HG03196 (cell line): ENCODE measurements at regions not wholly inside any gene's neighbourhood (a gene's known extent, or its start where the extent isn't known, plus 50 kb on each side); places are given as distances from the start of the nearest gene placed in this dataset.

Experiments
- ATAC-seq: cut with Tn5 transposase; IDR thresholded peaks from one replicate; pipeline ENCODE4 v1.9.1; 2021; ENCODE audit not compliant: unreplicated experiment

GRCh38 chr3:180332608-180333007 is 269.4 kb upstream of the TTC14 start:
- ATAC-seq: peak; percentile 37

DNA sequence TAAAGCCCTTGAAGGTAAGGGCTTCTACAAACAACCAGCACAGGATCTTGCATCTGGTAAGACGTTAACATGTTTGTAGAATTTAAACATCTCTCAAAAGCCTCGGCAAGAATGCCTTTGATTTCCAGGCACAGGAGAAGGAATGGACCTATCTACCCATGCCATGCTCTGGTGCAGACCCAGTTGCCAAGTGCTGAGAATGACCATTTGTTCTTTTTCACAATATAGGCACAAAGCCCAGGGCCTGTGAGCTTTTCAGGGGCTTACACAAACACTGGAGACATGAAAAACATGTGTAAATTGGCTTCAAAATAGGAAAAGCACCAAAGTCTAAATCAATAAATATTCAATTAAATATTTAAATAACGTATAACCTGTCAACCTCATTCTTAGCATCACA is 266.9 kb upstream of the TTC14 start:
- no peak for ATAC-seq

GRCh38 chr3:180340395-180340794 is 261.6 kb upstream of the TTC14 start:
- no peak for ATAC-seq

- no peak for ATAC-seq
Measured at GRCh38 chr3:180341516-180341915, 260.4 kb upstream of the TTC14 start.

DNA sequence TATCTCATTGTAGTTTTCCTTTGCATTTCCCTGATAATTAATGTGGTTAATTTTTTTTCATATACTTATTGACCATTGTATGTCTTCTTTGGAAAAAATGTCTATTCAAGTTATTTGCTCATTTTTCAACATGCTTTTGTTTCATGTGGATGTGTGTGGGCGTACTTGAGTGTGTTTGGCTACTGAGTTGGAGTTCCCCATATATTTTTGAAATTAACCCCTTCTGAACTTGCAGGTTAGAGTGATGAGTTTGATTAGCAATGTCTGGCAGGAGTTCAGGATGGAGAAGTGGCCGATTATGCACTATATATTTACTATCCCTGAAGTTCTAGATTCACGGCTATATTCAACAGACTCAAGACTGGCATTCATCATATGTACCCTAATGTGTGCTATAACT is 250.4 kb upstream of the TTC14 start:
- no peak for ATAC-seq

GRCh38 chr3:180352261-180352660 is 249.7 kb upstream of the TTC14 start:
- ATAC-seq: no peak

DNA sequence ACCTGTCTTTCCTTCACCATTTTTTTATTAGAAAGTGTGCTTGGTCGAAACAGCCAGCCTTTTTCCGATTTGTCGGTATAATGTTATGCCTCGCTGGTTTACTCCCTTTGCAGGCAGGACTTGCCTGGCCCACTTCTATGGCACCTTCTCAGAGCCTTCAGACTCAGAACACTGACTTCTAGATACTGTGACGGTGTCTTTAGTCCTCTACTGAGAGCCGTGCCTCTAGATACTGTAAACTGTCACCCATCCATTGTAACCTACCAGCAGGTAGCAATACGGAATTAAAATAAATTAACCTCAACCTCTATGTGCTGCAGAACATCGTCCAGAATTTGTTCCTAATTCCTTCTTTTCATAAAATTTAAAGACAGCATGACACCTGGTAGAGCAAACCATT is 247.7 kb upstream of the TTC14 start:
- no peak for ATAC-seq

DNA sequence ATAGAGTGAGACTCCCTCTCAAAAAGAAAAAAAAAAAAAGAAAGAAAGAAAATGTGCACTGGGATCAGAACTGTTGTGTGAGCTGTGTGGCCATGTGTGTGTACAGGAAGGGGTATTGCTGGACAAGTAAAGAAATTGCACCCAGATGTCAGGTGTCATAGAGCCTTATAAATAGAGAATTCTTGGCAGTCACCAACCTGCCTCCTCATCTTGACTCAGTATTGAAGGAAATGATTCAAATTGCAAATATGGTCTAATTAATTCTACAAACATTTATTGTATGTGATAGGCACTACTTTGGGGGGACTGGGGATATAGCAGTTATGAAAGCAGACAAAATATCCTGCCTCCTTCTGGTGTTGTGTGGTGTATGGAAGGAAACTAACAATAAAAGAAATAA is 243.8 kb upstream of the TTC14 start:
- ATAC-seq: no peak

DNA sequence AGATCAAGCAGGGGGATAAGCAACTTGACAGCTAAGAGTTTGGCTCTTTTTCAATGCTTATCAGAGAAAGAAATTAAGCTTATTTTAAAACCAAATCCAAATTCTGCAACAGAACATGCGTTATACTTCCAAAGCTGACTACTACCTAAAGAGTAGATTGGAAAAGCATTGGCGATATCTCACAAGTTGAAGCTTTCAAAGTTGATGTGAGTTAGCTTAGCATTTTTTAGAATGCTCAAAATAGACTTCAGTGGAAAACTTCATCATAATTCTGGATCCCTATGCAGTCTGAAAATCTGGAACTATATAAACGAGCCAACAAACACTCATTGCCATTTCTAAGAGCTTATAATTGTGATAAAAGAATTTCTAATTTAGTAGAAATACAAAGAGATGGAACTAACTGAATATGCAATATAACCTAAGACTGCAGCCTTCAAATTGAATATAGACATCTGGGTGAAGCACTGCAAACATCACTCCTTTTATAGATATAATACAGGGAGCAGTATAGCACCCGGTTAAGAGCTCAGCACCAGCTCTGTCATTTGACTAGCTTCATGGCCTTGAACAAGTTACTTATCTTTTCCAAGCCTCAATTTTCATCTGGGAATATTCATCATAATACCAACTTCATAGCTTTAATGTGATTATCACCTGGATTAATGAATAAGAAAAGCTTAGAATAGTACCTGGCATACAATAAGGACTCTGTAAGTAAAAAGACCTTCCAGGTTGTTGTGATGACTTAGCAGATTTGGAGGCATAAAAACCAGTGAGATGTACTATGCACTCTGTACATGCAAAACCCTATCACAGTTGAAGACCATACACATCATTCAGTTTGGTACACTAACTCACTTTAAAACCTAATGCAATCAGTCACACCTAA is 242.7 kb upstream of the TTC14 start:
- ATAC-seq: no peak

DNA sequence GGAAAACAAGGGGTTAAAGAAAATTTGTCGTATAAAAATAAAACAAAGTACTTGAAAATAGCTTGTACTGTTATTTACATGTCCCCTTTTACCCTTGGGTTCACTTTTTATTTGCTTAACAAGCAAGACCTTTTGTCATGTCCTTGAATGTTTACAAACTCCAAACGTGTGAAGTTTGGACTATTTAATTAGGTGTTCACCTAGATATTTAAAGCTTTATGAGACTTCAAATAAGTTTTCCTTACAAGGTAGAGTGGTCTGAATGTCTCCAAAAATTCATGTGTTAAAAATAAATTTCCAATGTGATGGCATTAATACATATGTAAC is 242.0 kb upstream of the TTC14 start:
- no peak for ATAC-seq

DNA sequence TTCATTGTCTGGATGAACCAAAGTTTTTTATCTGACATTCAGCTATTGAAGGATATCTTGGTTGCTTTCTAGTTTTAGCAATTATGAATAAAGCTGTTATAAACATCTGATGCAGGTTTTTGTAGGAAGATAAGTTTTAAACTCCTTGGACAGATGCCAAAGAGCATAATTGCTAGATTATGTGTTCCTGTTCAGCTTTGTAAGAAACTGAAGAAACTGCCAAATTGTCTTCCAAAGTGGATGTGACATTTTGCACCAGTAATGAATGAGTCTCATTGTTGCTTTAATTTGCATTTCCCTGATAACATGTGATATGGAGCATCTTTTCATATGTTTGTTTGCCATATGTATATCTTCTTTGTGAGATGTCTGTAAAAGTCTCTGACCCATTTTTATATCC is 239.9 kb upstream of the TTC14 start:
- ATAC-seq: no peak

DNA sequence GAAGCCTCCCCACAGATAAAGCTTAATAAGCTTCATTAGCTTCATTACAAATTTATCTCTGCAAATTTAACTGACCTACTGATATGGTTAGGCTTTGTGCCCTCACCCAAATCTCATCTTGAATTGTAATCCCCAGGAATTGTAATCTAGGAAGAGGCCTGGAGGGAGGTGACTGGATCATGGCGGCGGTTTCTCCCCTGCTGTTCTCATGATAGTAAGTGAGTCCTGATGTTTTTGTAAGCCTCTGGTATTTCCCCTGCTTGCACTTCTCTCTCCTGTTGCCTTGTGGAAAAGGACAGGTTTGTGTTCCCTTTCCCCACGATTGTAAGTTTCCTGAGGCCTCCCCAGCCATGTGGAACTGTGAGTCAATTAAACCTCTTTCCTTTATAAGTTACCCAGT is 226.1 kb upstream of the TTC14 start:
- no peak for ATAC-seq

DNA sequence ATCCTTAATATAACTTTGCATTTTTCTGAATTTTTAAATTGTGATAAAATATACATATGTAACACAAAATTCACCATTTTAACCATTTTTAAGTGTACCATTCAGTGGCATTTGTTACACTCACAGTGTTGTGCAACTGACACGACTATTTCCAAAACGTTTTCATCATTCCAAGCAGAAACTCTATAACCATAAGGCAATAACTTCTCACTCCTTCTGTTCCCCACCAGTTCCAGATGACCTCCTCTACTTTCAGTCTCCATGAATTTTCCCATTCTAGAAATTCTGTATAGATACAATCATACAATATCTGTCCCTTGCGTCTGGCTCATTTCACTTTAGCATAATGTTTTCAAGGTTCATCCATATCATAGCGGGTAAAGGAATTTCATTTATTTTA is 223.5 kb upstream of the TTC14 start:
- no peak for ATAC-seq

DNA sequence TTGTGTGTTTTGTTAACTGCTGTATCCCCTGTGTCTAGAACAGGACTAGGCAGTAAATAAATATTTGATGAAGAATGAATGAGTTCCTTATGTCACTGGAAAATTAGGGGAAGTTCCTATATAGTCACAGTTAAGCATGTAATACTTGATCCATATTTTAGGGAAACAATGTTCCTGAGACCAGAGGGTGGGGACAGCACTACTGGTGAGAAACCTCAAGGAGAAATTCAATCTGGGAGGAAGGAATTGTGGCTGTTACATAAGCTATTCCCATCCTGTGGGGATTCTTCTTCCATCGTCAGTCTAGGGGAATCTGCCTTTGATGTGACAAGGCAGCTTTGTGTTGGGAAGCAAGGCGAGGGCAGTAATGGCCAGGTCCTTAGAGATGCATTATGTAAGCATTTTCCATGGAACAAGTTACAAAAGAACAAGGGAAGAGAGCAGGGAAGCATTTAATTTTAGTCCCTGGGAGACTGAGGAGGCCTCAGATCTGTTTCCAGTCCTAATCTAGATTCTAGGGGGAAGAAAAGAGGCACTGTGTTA is 219.3 kb upstream of the TTC14 start:
- no peak for ATAC-seq

- no peak for ATAC-seq
Measured at GRCh38 chr3:180383332-180384020, 218.5 kb upstream of the TTC14 start.

GRCh38 chr3:180390313-180390712 is 211.7 kb upstream of the TTC14 start:
- ATAC-seq: no peak

- ATAC-seq: no peak
Measured at GRCh38 chr3:180391001-180391400, 211.0 kb upstream of the TTC14 start.

GRCh38 chr3:180401226-180401625 is 200.7 kb upstream of the TTC14 start:
- ATAC-seq: no peak

DNA sequence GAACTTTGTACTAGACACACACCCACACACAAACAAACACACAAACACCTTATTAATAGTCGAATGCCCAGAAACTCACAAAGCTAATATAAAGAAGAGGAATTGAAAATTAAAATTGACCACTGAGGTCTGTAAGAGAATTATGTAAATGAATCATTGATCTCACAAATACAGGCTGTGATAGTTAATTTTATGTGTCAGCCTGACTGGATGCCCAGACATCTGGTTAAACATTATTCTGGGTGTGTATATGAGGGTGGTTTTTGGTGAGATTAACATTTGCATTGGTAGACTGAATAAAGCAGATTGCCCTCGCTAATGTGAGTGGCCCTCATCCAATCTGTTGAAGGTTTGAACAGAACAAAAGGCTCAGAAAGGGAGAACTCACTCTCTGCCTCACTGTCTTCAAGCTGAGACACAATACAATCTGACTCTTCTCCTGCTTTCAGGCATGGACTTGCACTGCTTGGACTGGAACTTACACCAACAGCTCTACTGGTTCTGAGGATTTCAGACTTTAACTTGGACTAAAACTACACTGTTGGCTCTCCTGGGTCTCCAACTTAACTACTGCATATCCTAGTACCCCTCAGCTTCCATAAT is 199.4 kb upstream of the TTC14 start:
- peak; percentile 54 for ATAC-seq

- ATAC-seq: no peak
Measured at GRCh38 chr3:180403156-180403555, 198.8 kb upstream of the TTC14 start.

DNA sequence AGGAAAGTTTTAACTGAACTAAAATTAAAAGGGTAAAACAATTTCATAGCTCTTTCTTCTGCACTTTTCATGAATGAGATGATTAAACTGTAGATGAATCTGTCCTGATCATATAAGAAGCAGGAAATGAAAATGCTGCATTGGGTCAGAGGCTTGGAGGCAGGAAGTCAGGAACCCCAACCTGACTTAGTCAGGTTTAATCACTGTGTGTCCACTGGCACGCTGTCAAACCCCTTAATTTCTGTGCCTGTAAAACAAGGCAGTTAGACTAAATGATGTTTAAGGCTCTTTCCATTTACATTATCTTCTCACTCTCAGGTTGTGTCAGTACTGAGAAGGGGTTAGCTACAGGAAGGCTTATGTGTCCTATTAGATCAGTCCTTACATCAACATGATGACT is 193.3 kb upstream of the TTC14 start:
- ATAC-seq: no peak

DNA sequence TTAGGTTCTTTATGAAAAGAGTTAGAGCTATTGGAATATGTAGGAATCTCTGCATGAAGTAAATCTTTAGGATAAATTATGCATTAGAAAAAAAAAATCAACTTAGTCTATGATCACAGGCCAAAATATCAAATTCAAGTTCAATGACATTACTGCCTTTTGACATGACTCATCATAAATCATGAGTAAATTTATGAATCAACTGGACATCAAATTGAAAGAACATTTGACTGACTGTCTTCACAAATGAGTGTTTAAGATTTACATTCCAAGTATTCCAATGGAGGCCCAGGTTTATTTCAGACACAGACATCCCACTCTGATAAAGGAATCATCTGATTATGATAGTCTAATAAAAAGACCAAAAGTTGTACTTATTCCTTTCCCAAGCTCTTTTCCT is 192.8 kb upstream of the TTC14 start:
- ATAC-seq: no peak
